ENCODE measurements at regions not wholly inside any gene's neighbourhood (a gene's known extent, or its start where the extent isn't known, plus 50 kb on each side); places are given as distances from the start of the nearest gene placed in this dataset.

- DNase-seq, result no peak
Measured at GRCh38 chr6:6704103-6705060, 115.9 kb downstream of the LY86 start.

- DNase-seq, result no peak
Measured at GRCh38 chr6:6705061-6705425, 116.5 kb downstream of the LY86 start.

- no peak for DNase-seq
Measured at GRCh38 chr6:6705915-6706675, 117.6 kb downstream of the LY86 start.

GRCh38 chr6:6707143-6707542, 118.6 kb downstream of the LY86 start:
- no peak for DNase-seq

GRCh38 chr6:6709106-6709505, 120.6 kb downstream of the LY86 start:
- no peak for DNase-seq

- DNase-seq, result no peak
Measured at GRCh38 chr6:6711031-6711785, 122.7 kb downstream of the LY86 start.

DNA sequence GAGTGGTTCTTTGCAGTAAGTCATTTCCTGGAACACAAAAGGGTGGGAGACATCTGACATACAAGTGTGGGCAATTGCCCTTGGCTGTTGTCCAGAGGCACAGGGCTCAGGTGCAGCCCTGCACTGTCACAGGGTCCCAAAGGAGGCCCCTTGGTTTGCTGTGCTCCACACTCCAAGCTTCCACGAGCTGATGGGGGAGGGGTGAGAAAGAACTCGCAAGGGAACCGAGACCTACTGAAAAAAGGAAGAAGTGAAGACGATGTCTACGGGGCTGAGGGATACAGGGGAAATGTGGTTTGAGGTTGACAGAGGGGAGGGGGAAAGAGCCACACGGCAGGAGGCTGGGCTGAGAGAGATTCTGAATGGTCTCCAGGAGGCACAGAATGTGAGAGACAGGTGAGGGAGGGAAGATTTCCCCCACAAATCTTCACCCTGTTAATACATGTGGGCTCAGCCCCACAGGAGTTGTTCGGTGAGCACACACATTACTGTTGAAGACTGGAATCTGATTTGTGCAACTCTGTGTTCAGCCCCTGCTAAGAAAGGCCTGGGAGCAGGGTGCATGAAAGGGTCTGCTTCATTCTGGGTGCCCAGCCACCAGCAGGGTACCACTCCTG, 123.4 kb downstream of the LY86 start:
- DNase-seq, result no peak

DNA sequence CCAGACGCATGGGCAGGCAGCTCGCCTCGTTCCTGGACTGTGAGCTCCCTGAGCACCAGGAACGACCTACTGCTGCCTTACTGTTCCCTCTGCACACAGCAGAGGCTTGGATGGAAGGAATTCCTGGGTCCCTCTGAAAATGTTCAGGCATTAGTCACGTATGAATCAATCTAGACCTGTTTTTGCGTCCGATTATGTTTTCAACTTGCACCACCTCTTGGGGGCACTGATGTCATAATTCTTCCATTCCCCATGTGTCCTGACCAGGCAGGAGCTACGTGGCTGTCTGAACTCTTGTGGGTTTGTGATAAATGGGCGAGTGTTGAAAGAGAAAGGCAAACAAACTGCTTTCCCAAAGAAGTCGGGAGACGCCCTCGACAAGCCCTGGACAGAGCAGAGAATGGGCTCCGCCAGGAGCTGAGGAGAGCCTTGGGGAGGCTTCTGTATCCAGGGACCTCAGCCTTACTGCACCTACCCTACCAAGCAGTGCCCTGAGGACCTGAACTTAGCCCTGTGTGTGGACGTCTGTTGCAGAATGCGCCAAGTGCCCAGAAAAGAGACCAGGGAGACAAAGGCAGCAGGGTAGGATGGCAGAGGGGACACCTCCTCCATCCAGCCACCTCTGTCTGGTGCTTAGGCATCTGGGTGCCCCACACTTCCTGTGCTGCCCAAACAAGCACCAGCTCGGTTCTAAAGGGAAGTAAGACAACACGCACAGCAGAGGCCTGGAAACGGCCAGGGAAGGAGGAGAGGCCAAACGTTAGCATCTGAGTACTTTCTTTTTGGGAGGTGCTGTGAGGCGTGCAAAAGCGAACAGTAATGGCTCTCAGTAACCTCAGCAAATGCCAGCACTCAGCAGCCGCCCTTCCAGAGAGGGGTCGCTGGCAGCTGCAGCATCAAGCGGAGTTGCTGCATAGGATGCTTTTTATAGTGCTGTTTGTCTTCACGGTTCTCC, 124.2 kb downstream of the LY86 start:
- peak; percentile 91 for DNase-seq

DNA sequence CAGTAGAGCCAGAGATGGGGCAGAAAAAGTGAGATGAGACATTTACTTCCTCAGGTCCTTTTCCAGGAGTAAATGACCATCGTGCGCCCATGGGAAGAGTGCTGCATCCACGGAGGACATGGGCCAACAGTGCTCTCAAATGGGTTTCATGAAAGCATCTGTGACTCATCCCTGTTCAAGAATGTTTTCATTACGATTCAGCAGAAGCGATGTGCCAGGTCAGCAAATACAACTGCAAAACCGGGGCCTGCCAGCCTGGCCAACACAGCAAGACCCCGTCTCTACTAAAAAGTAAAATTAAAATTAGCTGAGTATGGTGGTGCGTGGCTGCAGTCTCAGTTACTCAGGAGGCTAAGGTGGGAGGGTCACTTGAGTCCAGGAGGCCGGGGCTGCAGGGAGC, 125.1 kb downstream of the LY86 start:
- peak; percentile 87 for DNase-seq

DNA sequence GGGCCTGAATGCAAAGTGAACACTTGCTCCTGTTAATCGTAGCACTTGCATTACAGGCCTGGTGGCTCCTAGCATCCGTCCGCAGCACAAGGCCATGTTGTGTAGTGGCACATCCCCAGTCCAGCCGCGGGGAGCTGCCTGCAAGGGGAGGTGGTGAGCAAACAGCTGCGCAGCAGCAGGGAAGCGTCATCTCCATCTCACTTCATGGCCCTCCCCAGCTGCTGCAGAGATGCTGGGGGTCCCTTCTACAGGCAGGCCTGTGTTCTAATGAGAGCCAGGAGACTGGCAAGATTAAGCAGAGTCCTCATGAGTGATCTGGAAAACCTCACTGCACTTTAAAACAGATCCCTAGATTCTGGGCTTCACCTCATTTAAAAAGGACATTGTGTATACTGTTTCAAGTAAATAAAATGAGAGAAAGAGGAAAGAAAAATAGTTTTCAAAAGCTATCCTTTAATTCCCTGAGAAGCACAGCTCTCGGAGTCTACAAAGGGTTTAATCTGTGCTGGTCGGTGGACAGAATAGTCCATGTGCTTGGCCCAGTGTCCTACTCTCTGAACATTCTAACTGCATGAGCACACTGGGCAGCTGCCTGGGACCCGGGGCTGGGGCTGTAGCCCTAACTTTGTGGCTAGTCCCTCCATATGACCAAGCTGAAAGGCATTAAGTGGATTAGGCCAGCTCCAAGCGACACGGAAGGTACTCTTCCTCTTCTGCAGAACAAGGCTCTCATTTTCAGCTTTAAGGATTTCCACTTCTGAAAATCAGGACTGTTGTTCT, 125.8 kb downstream of the LY86 start:
- peak; percentile 41 for DNase-seq

- DNase-seq, result no peak
Measured at GRCh38 chr6:6714953-6715352, 126.4 kb downstream of the LY86 start.

- DNase-seq, result no peak
Measured at GRCh38 chr6:6715465-6715864, 126.9 kb downstream of the LY86 start.

DNA sequence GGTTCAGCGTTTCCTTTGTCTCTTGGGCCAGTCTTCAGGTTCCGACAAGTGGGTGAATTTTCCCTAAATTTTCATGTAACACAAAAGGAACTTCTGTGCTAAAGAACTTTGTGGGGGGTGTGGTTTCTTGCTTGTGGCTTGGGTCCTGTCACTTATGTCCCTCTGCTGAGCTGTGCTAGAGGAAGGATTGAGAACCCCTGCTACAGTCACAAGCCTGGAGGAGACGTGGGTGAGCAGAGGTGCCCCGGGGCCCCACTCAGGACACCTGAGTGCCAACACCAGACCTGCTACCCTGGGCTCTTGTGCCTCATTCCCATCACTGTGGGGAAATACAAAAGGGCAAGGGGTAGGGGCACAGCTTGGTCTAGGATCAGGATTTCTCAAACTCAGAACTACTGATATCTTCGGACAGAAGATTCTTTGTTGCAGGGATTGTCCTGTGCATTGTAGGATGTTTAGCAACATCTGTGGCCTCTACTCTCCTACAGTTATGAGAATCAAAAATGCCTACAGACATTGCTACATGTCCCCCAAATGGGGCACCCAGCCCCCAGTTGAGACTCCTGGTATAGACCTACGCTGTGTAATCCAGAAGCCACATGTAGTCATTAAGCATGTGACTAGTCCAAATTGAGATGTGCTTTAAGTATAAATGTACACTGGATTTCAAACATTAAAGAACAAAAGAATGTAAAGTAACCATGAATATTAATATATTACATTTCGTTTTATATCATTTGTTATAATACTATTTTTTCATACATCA, 128.7 kb downstream of the LY86 start:
- no peak for DNase-seq

GRCh38 chr6:6717953-6718352, 129.4 kb downstream of the LY86 start:
- no peak for DNase-seq

GRCh38 chr6:6721606-6722005, 133.1 kb downstream of the LY86 start:
- no peak for DNase-seq

DNA sequence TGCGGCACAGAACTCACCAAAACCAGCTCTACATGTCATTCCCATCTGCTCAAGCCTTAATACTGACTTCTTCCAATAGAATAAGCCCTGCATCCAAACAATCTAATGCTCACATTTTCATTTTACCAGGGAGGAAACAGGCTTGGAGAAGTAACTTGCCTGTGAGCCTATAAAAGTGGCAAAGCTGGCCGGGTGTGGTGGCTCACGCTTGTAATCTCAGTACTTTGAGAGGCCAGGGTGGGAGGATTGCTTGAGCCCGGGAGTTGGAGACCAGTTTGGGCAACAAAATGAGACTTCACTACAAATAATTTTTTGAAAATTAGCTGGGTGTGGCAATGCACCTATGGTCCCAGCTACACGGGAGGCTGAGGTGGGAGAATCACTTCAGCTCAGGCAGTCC, 133.7 kb downstream of the LY86 start:
- DNase-seq, result no peak

- no peak for DNase-seq
Measured at GRCh38 chr6:6723361-6723760, 134.8 kb downstream of the LY86 start.

GRCh38 chr6:6723921-6724538, 135.5 kb downstream of the LY86 start:
- peak; percentile 44 for DNase-seq
